GM12878 (cell line): ENCODE measurements at regions not wholly inside any gene's neighbourhood (a gene's known extent, or its start where the extent isn't known, plus 50 kb on each side); places are given as distances from the start of the nearest gene placed in this dataset.

Source experiments
- ATAC-seq: fragments of 200-7000 bp; cut with Tn5 transposase; 3 replicates; pipeline ENCODE4 v1.9.1; 2020; ENCODE audit warnings: mild to moderate bottlenecking, moderate library complexity
- BruUV-seq: library from RNA; stranded (reverse); fragments of 400-500 nt; replicated peaks from 2 replicates; lab custom pipeline; 2021; lab: Mats Ljungman, UMichigan
- CTCF ChIA-PET: fragments of 300-600 bp; sonication (Branson Sonifier 250); formaldehyde crosslinking; extraction: SDS; loops from one replicate; lab custom pipeline; 2021; ENCODE audit warnings: inconsistent platforms; lab: Yijun Ruan, JAX
- POLR2A ChIA-PET: fragments of 350-600 bp; formaldehyde crosslinking; extraction: SDS; loops from one replicate; lab custom pipeline; 2021; ENCODE audit warnings: inconsistent platforms; lab: Charles Lee
- RAD21 ChIA-PET: fragments of 300-600 bp; sonication (Branson Sonifier 250); formaldehyde crosslinking; loops from one replicate; lab custom pipeline; 2023; ENCODE audit warnings: antibody characterized with exemption; ENCODE audit not compliant: unreplicated experiment; lab: Charles Lee
- SMC1A ChIA-PET: fragments of 300-600 bp; sonication (Branson Sonifier 250); formaldehyde crosslinking; loops from one replicate; lab custom pipeline; 2023; ENCODE audit not compliant: unreplicated experiment, uncharacterized antibody; lab: Charles Lee
- DNase-seq: peaks from one replicate; pipeline ENCODE4 v3.0.0-alpha.2; 2011; ENCODE audit warnings: low read depth, low spot score
- FAIRE-seq: peaks from 3 replicates; lab custom pipeline; 2011; peaks lifted over from hg19 to GRCh38; lab: Jason Lieb, UNC
- H2AFZ ChIP-seq: 2 replicates; pipeline ENCODE4 v1.6.0; 2011; ENCODE audit warnings: low read depth, low read length, control low read depth; ENCODE audit not compliant: control insufficient read depth
- H3K27ac ChIP-seq: 2 replicates; pipeline ENCODE4 v1.5.1; 2011; ENCODE audit warnings: control low read depth; ENCODE audit not compliant: control insufficient read depth, insufficient read depth
- H3K27me3 ChIP-seq, 2 experiments: replicated peaks in 1 of 2; 2 replicates each; pipeline versions ENCODE4 v1.6.0 to v1.6.1; 2011; ENCODE audit warnings: low read length in 1 of 2; ENCODE audit not compliant: control insufficient read depth in 2 of 2, insufficient read depth in 2 of 2
- H3K36me3 ChIP-seq, 2 experiments: 2 replicates each; pipeline ENCODE4 v1.5.1; 2011; ENCODE audit warnings: low read length in 1 of 2; ENCODE audit not compliant: control insufficient read depth in 2 of 2, insufficient read depth in 2 of 2
- H3K4me1 ChIP-seq: 2 replicates; pipeline ENCODE4 v1.6.1; 2011; ENCODE audit warnings: mild to moderate bottlenecking, low read length, moderate library complexity, mixed read lengths; ENCODE audit not compliant: control insufficient read depth, insufficient read depth
- H3K4me2 ChIP-seq: 2 replicates; pipeline ENCODE4 v1.6.0; 2011; ENCODE audit warnings: control low read depth; ENCODE audit not compliant: control insufficient read depth, insufficient read depth
- H3K4me3 ChIP-seq: fragments of 200-600 bp; sonication (generic); 2 replicates; pipeline ENCODE4 v1.5.1; 2016
- H3K79me2 ChIP-seq: 2 replicates; pipeline ENCODE4 v1.6.0; 2011; ENCODE audit warnings: low read length; ENCODE audit not compliant: control insufficient read depth, insufficient read depth
- H3K9ac ChIP-seq: 2 replicates; pipeline ENCODE4 v1.8.0; 2011; ENCODE audit warnings: low read length, control low read depth, mixed read lengths; ENCODE audit not compliant: control insufficient read depth, insufficient read depth
- H3K9me3 ChIP-seq: replicated peaks from 3 replicates; pipeline ENCODE4 v1.5.1; 2011; ENCODE audit warnings: mild to moderate bottlenecking, low read length; ENCODE audit not compliant: control insufficient read depth, insufficient read depth
- H4K20me1 ChIP-seq: 2 replicates; pipeline ENCODE4 v1.6.0; 2011; ENCODE audit not compliant: control insufficient read depth, insufficient read depth
- ATF7 ChIP-seq: fragments of 450-650 bp; IDR thresholded peaks from 2 replicates; pipeline ENCODE4 v1.6.1; 2016; ENCODE audit warnings: low read depth, mild to moderate bottlenecking
- BRCA1 ChIP-seq: IDR thresholded peaks from 2 replicates; pipeline ENCODE4 v1.6.1; 2011; ENCODE audit warnings: low read depth, low read length, improper control_type of control experiment
- CHD1 ChIP-seq: IDR thresholded peaks from 2 replicates; pipeline ENCODE4 v1.6.1; 2012; ENCODE audit warnings: low read depth, low read length, improper control_type of control experiment
- DPF2 ChIP-seq: fragments of 450-650 bp; IDR thresholded peaks from 2 replicates; pipeline ENCODE4 v1.6.1; 2017; ENCODE audit warnings: mild to moderate bottlenecking
- EED ChIP-seq: sonication (generic); IDR thresholded peaks from 2 replicates; pipeline ENCODE4 v1.6.1; 2016; ENCODE audit warnings: antibody characterized with exemption, low read depth
- EGR1 ChIP-seq, 2 experiments: IDR thresholded peaks; 1 replicate in 1 of 2; 2 replicates in 1 of 2; pipeline ENCODE4 v1.6.1; 2011 to 2012; ENCODE audit warnings: low read depth in 2 of 2, low read length in 2 of 2, borderline replicate concordance in 1 of 2, mild to moderate bottlenecking in 1 of 2, moderate library complexity in 1 of 2
- EP300 ChIP-seq, 2 experiments: fragments of 150-350 bp in 1 of 2; IDR thresholded peaks; 2 replicates each; pipeline ENCODE4 v1.6.1; 2011 to 2012; ENCODE audit warnings: low read depth in 2 of 2, low read length in 2 of 2, borderline replicate concordance in 1 of 2, improper control_type of control experiment in 1 of 2, inconsistent platforms in 1 of 2; ENCODE audit not compliant: control insufficient read depth in 1 of 2
- ETV6 ChIP-seq, 2 experiments: fragments of 450-650 bp in 1 of 2; IDR thresholded peaks in 1 of 2; conservative IDR thresholded peaks in 1 of 2; 2 replicates each; pipeline ENCODE4 v1.6.1; 2014; ENCODE audit warnings: antibody characterized with exemption in 1 of 2, borderline replicate concordance in 1 of 2, low read depth in 1 of 2, mild to moderate bottlenecking in 1 of 2, moderate library complexity in 1 of 2
- MEF2A ChIP-seq: IDR thresholded peaks from 2 replicates; pipeline ENCODE4 v1.6.1; 2011; ENCODE audit warnings: low read depth, mild to moderate bottlenecking, low read length, moderate library complexity; ENCODE audit not compliant: insufficient read depth
- MYC ChIP-seq: IDR thresholded peaks from 2 replicates; pipeline ENCODE4 v1.6.1; 2011; ENCODE audit warnings: mild to moderate bottlenecking, low read length, moderate library complexity, inconsistent platforms; ENCODE audit not compliant: insufficient read depth, insufficient replicate concordance, insufficient read length, severe bottlenecking
- NFXL1 ChIP-seq: fragments of 450-650 bp; IDR thresholded peaks from 2 replicates; pipeline ENCODE4 v1.6.1; 2017; ENCODE audit warnings: antibody characterized with exemption, mild to moderate bottlenecking, borderline replicate concordance
- PKNOX1 ChIP-seq: fragments of 450-650 bp; IDR thresholded peaks from 2 replicates; pipeline ENCODE4 v1.6.1; 2016; ENCODE audit warnings: mild to moderate bottlenecking
- POLR2A ChIP-seq: IDR thresholded peaks from 2 replicates; pipeline ENCODE4 v1.6.1; 2011; ENCODE audit warnings: low read depth, mild to moderate bottlenecking, low read length
- RAD51 ChIP-seq: fragments of 450-650 bp; IDR thresholded peaks from 2 replicates; pipeline ENCODE4 v1.6.1; 2016; ENCODE audit warnings: moderate library complexity, mild to moderate bottlenecking, inconsistent platforms
- REST ChIP-seq: IDR thresholded peaks from 2 replicates; pipeline ENCODE4 v1.6.1; 2012; ENCODE audit warnings: mild to moderate bottlenecking, low read depth, low read length
- TBL1XR1 ChIP-seq: IDR thresholded peaks from 2 replicates; pipeline ENCODE4 v1.6.1; 2012; ENCODE audit warnings: low read depth, low read length, improper control_type of control experiment
- TCF3 ChIP-seq: IDR thresholded peaks from 2 replicates; pipeline ENCODE4 v1.6.1; 2012; ENCODE audit warnings: low read depth, mild to moderate bottlenecking, low read length, borderline replicate concordance; ENCODE audit not compliant: insufficient read depth
- USF2 ChIP-seq: IDR thresholded peaks from 2 replicates; pipeline ENCODE4 v1.6.1; 2011; ENCODE audit warnings: low read depth, low read length, improper control_type of control experiment, borderline replicate concordance
- YBX1 ChIP-seq: fragments of 450-650 bp; IDR thresholded peaks from 2 replicates; pipeline ENCODE4 v1.6.1; 2016; ENCODE audit warnings: antibody characterized with exemption
- in situ Hi-C: fragments of 300-500 bp; cut with MboI; formaldehyde crosslinking; loops from 9 replicates; pipeline ENCODE4 v1.14.3; 2018; ENCODE audit warnings: mixed read lengths
- intact Hi-C: fragments of 100-400 bp; cut with micrococcal nuclease; formaldehyde crosslinking; loops from one replicate; pipeline ENCODE4 v1.14.2; 2022; ENCODE audit not compliant: unreplicated experiment

DNA sequence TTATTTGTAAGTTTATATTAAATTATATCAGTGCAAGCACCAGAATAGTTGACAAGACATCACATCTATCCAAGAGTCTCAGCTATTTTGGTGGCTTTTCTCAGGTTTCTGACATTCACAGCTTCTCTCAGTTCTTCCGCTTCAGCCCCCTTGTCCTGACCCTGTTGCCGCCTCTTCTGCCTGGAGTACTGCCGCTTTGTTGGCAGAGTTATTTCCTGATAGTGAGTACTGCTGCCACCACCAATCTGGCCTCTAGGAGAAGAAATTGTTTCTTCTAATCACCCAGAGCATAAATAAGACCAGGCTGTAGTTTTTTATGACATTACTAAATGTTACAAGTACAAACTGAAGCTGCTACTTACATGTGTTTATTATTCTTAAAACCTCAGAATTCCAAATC lies 470.1 kb downstream of the NSUN3 start (continued):
- TF ChIP-seq MYC: no peak
- no peak for TF ChIP-seq RAD51
- TF ChIP-seq POLR2A: no peak
- TF ChIP-seq TBL1XR1: no peak

GRCh38 chr3:94539937-94540336 lies 477.1 kb downstream of the NSUN3 start:
- H3K36me3 ChIP-seq: no peaks in the 10 kb centered on the region
- in situ Hi-C loops (no loop called here), intact Hi-C loops (no loop called here)
- CTCF ChIA-PET: no interaction called here
- H3K79me2 ChIP-seq: no peaks in the 10 kb centered on the region
- POLR2A ChIA-PET: no interaction called here
- H2AFZ ChIP-seq: no peak overlapping the region
- FAIRE-seq (no peak), ATAC-seq (no peak), DNase-seq (no peak)
- H3K4me2 ChIP-seq: no peak overlapping the region
- H3K27me3 ChIP-seq: no peaks in the 10 kb centered on the region
- no peaks in the 10 kb centered on the region for H3K4me1 ChIP-seq
- no peaks in the 10 kb centered on the region for H3K9me3 ChIP-seq
- RAD21 ChIA-PET: no interaction called here
- H3K27ac ChIP-seq: no peak overlapping the region
- H3K9ac ChIP-seq: no peak overlapping the region
- no peak overlapping the region for H3K4me3 ChIP-seq
- SMC1A ChIA-PET: no interaction called here
- no peaks in the 10 kb centered on the region for H4K20me1 ChIP-seq
- no TSS peak for BruUV-seq
- TF ChIP-seq MEF2A (no peak), NFXL1 (no peak), ATF7 (no peak), PKNOX1 (no peak), ETV6 (conservative IDR thresholded peaks at IDR 0.05 in 1 of 2, IDR thresholded peaks at IDR 0.05 in 1 of 2; ENCODE audit: borderline replicate concordance in 1 of 2, low read depth in 1 of 2) (no peak), EGR1 (IDR thresholded peaks at IDR 0.05; ENCODE audit: borderline replicate concordance in 1 of 2, low read depth in 2 of 2, low read length in 2 of 2) (no peak), EED (no peak), YBX1 (no peak), USF2 (no peak), BRCA1 (no peak), EP300 (IDR thresholded peaks at IDR 0.05; ENCODE audit: borderline replicate concordance in 1 of 2, control insufficient read depth in 1 of 2, low read depth in 2 of 2, low read length in 2 of 2) (no peak), CHD1 (no peak), DPF2 (no peak), REST (no peak), TCF3 (no peak)
